HEK293T (cell line): ENCODE measurements at regions not wholly inside any gene's neighbourhood (a gene's known extent, or its start where the extent isn't known, plus 50 kb on each side); places are given as distances from the start of the nearest gene placed in this dataset.

Source experiments
- BHLHE40 ChIP-seq: fragments of 450-650 bp; IDR thresholded peaks from 2 replicates; pipeline ENCODE4 v1.6.1; 2016; ENCODE audit warnings: mild to moderate bottlenecking, moderate library complexity, borderline replicate concordance
- CTBP1 ChIP-seq: fragments of 450-650 bp; IDR thresholded peaks from 2 replicates; pipeline ENCODE4 v1.6.1; 2016; ENCODE audit warnings: borderline replicate concordance
- ELF4 ChIP-seq: fragments of 450-650 bp; IDR thresholded peaks from 2 replicates; pipeline ENCODE4 v1.6.1; 2017; ENCODE audit warnings: antibody characterized with exemption
- FOXA1 ChIP-seq: fragments of 450-650 bp; IDR thresholded peaks from 2 replicates; pipeline ENCODE4 v1.6.1; 2016; ENCODE audit warnings: mild to moderate bottlenecking
- FOXK2 ChIP-seq: fragments of 450-650 bp; IDR thresholded peaks from 2 replicates; pipeline ENCODE4 v1.6.1; 2016; ENCODE audit warnings: mild to moderate bottlenecking
- FOXM1 ChIP-seq: fragments of 450-650 bp; IDR thresholded peaks from 2 replicates; pipeline ENCODE4 v1.6.1; 2017; ENCODE audit warnings: mild to moderate bottlenecking, borderline replicate concordance
- HDGF ChIP-seq: fragments of 450-650 bp; IDR thresholded peaks from 2 replicates; pipeline ENCODE4 v1.6.1; 2017; ENCODE audit warnings: antibody characterized with exemption, borderline replicate concordance
- PKNOX1 ChIP-seq: fragments of 450-650 bp; IDR thresholded peaks from 2 replicates; pipeline ENCODE4 v1.6.1; 2016
- SP1 ChIP-seq: fragments of 450-650 bp; IDR thresholded peaks from 2 replicates; pipeline ENCODE4 v1.6.1; 2017
- SUZ12 ChIP-seq: fragments of 450-650 bp; IDR thresholded peaks from 2 replicates; pipeline ENCODE4 v1.6.1; 2016; ENCODE audit warnings: mild to moderate bottlenecking
- TARDBP ChIP-seq: fragments of 450-650 bp; IDR thresholded peaks from 2 replicates; pipeline ENCODE4 v1.6.1; 2016
- ZNF384 ChIP-seq: fragments of 450-650 bp; IDR thresholded peaks from 2 replicates; pipeline ENCODE4 v1.6.1; 2016

GRCh38 chr6:82507112-82507511 lies 143.5 kb downstream of the TPBG start:
- no peak for TF ChIP-seq FOXM1
- no peak for TF ChIP-seq PKNOX1
- TF ChIP-seq ZNF384: no peak
- TF ChIP-seq FOXA1: no peak
- TF ChIP-seq ELF4: no peak
- TF ChIP-seq FOXK2: no peak
- no peak for TF ChIP-seq HDGF
- TF ChIP-seq SP1: no peak
- no peak for TF ChIP-seq BHLHE40
- no peak for TF ChIP-seq SUZ12
- no peak for TF ChIP-seq TARDBP
- TF ChIP-seq CTBP1: no peak
